Heart left ventricle (tissue), 16 donors: ENCODE measurements at regions not wholly inside any gene's neighbourhood (a gene's known extent, or its start where the extent isn't known, plus 50 kb on each side); places are given as distances from the start of the nearest gene placed in this dataset.

Experiments used
- ATAC-seq, 4 donors: fragments of 200-7000 bp; cut with Tn5 transposase; one replicate each; pipeline ENCODE4 v1.9.1; 2020 to 2022; ENCODE audit warnings: moderate library complexity in 4 of 4, mild to moderate bottlenecking in 3 of 4, moderate number of reproducible peaks in 1 of 4
- DNase-seq, 5 donors: peaks; one replicate each; pipeline ENCODE4 v3.0.0-alpha.2; 2020
- H3K27ac ChIP-seq, 12 donors: fragments of 200-600 bp; sonication (generic) in 4 of 12; one replicate each; pipeline versions ENCODE4 v1.5.0 to v1.8.0; 2016 to 2022; ENCODE audit warnings: mild to moderate bottlenecking in 2 of 12
- H3K27me3 ChIP-seq, 9 donors: fragments of 200-600 bp; sonication (generic) in 2 of 9; one replicate each; pipeline versions ENCODE4 v1.5.1 to v1.8.0; 2016 to 2022; ENCODE audit warnings: mild to moderate bottlenecking in 3 of 9
- H3K36me3 ChIP-seq, 9 donors: fragments of 200-600 bp; sonication (generic) in 2 of 9; one replicate each; pipeline versions ENCODE4 v1.5.0 to v1.8.0; 2018 to 2022; ENCODE audit warnings: mild to moderate bottlenecking in 2 of 9
- H3K4me1 ChIP-seq, 12 donors: fragments of 200-600 bp; sonication (generic) in 4 of 12; one replicate each; pipeline versions ENCODE4 v1.5.0 to v1.8.0; 2016 to 2022; ENCODE audit warnings: mild to moderate bottlenecking in 3 of 12
- H3K4me3 ChIP-seq, 12 donors: fragments of 200-600 bp; sonication (generic) in 4 of 12; one replicate each; pipeline versions ENCODE4 v1.5.0 to v1.8.0; 2017 to 2022; ENCODE audit warnings: mild to moderate bottlenecking in 9 of 12, moderate library complexity in 4 of 12
- H3K9me3 ChIP-seq, 12 donors: fragments of 200-600 bp; sonication (generic) in 4 of 12; one replicate each; pipeline versions ENCODE4 v1.5.0 to v1.8.0; 2016 to 2022; ENCODE audit warnings: mild to moderate bottlenecking in 1 of 12
- POLR2A ChIP-seq, 2 donors: fragments of 450-650 bp; IDR thresholded peaks; one replicate each; pipeline ENCODE4 v1.6.1; 2017; ENCODE audit warnings: antibody characterized with exemption in 2 of 2, mild to moderate bottlenecking in 2 of 2, moderate library complexity in 2 of 2
- WGBS, 4 donors: extraction: QIAGEN DNeasy Blood & Tissue Kit in 2 of 4; methylation state at CpG; one replicate each; pipeline versions ENCODE4 v1.1.5 to v1.1.7; 2013 to 2018; 5-methylcytosine and 5-hydroxymethylcytosine counted together
- intact Hi-C, 10 donors: fragments of 100-400 bp; cut with DNase I; formaldehyde crosslinking; loops; one replicate each; pipeline versions ENCODE4 v1.11.1 to v1.14.2; 2022
- TF ChIP-seq, protein P1 (sequence below), 12 donors: fragments of 200-600 bp; sonication (generic) in 4 of 12; IDR thresholded peaks; one replicate each; pipeline versions ENCODE4 v1.5.0 to v1.8.0; 2018 to 2022; ENCODE audit warnings: antibody characterized with exemption in 12 of 12, mild to moderate bottlenecking in 5 of 12
- donor health status: ischemic (EF 13 %, LVEDD 7.1; RV severe dilation, severe dysfunction).
- donor health status: healthy with polysubstance abuse.
- donor health status: DM: no; HTN: yes; CAD: no.
- donor health status: DM: no; HTN: no; CAD: no.
- donor health status: ischemic (EF 25% LVEDD 6.9; RV normal size, moderate dysfunction).
- donor health status: ischemic (EF 25% LVEDD 5.7; RV mildly dilated, moderate dysfunction).
- donor health status: healthy.
- donor health status: DM: yes; HTN: yes; CAD: no.
- donor health status: ischemic (EF 35%, LVEDD 5.7; RV mildly dilated, moderate dysfunction).
- donor health status: nonischemic (EF 11% LVEDD 7.7; RV severe dilation, severe dysfunction).
- donor health status: DM: yes; HTN: yes; CAD: no.
- donor health status: PGD.
- donor health status: ischemic (EF 29% LVEDD 5.4; RV normal size, mild dysfunction).
- donor health status: nonischemic (EF 23%, LVEDD 6.1; RV moderate dilation, normal function).

DNA sequence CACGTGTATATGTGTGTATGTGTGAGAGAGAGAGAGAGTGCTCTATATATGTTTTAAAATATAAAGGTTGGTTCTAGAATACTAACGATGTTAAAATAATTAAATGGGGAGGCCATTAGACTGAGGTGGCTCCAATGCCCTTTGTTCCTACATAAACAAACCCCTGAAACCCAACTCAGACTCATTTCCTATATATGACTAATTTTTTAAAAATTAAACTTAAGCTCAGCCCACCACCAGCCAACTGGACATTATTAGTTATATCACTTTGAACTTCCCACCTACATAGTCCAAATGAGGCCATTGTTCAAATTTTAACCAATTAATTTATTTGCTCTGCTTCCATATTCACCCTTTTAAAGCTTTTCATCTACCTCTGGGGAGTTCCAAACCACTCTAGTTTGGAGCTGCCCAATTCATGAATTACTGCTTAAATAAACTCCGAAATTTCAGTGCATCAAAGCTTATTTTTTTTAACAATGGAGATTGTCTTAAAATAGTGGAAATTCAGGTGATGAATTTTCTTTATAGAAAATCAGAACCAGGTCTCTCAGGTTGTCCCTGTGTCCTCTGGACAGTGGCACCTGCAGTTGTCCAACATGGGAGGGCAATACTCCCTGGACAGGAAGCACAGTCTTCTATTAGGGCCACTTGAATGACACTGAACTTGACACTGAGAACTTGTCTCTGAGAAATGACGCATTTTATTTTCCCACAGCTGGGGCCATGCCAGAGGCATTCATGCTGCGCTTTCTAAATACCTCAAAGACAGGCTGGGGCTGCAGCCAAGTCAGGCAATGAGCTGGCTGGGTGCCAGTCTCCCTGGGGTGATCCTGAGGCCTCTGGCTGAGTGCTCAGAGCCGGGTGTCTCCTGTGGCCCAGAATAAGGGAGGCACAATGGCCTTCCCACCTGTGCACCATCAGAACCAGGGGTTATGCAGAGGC, 109.5 kb upstream of the TMEM72 start:
- peaks cover 0 to 43% (median 21%) of the 10 kb centered on the region in 12 donors for H3K4me1 ChIP-seq
- ATAC-seq (peak; percentile 90 to 95 (median 93)), DNase-seq (peak; percentile 90 to 95 (median 94))
- no peak overlapping the region for H3K4me3 ChIP-seq
- no peaks in the 10 kb centered on the region for H3K27me3 ChIP-seq
- peak overlapping the region in 7 of 12 donors; percentile 12 to 68 (median 45) for H3K27ac ChIP-seq
- no peaks in the 10 kb centered on the region for H3K36me3 ChIP-seq
- TF ChIP-seq, protein P1, sequence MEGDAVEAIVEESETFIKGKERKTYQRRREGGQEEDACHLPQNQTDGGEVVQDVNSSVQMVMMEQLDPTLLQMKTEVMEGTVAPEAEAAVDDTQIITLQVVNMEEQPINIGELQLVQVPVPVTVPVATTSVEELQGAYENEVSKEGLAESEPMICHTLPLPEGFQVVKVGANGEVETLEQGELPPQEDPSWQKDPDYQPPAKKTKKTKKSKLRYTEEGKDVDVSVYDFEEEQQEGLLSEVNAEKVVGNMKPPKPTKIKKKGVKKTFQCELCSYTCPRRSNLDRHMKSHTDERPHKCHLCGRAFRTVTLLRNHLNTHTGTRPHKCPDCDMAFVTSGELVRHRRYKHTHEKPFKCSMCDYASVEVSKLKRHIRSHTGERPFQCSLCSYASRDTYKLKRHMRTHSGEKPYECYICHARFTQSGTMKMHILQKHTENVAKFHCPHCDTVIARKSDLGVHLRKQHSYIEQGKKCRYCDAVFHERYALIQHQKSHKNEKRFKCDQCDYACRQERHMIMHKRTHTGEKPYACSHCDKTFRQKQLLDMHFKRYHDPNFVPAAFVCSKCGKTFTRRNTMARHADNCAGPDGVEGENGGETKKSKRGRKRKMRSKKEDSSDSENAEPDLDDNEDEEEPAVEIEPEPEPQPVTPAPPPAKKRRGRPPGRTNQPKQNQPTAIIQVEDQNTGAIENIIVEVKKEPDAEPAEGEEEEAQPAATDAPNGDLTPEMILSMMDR (IDR thresholded peaks at IDR 0.05): no peak
- TF ChIP-seq POLR2A (IDR thresholded peaks at IDR 0.05): no peak
- peaks cover 0 to 4% (median 0%) of the 10 kb centered on the region in 12 donors for H3K9me3 ChIP-seq
- WGBS, 4 donors: 50 to 56% (median 52%) methylated on average over 5 to 6 of the region's 6 CpGs
- intact Hi-C loops: loop anchor here in 1 of 10 donors (5.0 kb wide), 1 partner anchor 644 kb away; no protein-coding TSS in a partner anchor

DNA sequence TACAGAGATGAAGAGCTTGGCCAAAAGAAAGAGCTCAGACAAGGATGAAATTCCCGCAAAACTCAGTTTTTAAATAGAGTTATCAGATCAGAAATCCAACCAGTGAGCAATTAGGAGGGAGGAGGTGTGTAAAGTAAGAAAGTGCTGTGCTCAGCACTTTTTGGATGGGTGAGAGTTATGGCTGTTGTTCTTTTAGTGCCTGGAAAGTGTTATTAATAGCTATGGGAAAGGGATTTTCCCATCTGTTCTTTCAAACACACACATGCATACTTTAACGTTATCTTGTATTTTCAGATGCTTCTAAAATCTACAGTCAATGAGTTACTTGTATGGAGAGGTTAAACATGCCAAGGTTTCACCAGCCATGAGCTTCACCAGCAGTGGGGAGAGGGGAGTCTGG, 107.3 kb upstream of the TMEM72 start:
- ATAC-seq (no peak), DNase-seq (no peak)
- WGBS, 4 donors: 42 to 52% (median 47%) methylated on average over 2 of the region's 2 CpGs
- no peak overlapping the region for H3K4me3 ChIP-seq
- H3K27me3 ChIP-seq: no peaks in the 10 kb centered on the region
- peaks cover 0 to 59% (median 27%) of the 10 kb centered on the region in 12 donors for H3K4me1 ChIP-seq
- peaks cover 0 to 4% (median 0%) of the 10 kb centered on the region in 12 donors for H3K9me3 ChIP-seq
- no peak for TF ChIP-seq POLR2A (IDR thresholded peaks at IDR 0.05)
- TF ChIP-seq, protein P1 (IDR thresholded peaks at IDR 0.05): no peak
- no peaks in the 10 kb centered on the region for H3K36me3 ChIP-seq
- H3K27ac ChIP-seq: no peak overlapping the region
- intact Hi-C loops: loop anchor here in 1 of 10 donors (5.0 kb wide), 1 partner anchor 647 kb away; no protein-coding TSS in a partner anchor

DNA sequence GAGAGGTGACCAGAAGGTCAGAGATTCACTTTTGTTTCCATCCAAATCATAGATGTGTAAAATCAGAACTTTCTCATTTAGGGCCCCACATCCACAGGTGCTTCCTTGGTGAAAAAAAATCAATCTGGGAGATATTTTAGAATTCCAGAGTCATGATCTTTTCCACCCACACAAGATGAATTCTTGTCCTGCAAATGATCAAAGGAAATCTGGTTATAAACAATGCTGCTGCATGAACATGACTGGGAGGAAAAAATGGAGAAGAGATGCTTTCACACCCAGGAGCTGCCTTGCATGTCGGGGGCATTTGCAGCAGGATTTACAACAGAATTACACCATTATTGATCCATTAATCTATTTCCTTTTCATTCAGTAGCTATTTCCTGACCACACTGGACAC, 106.5 kb upstream of the TMEM72 start:
- H3K36me3 ChIP-seq: no peaks in the 10 kb centered on the region
- TF ChIP-seq, protein P1 (IDR thresholded peaks at IDR 0.05): no peak
- TF ChIP-seq POLR2A (IDR thresholded peaks at IDR 0.05): no peak
- H3K4me3 ChIP-seq: no peak overlapping the region
- DNase-seq: no peak
- H3K27me3 ChIP-seq: no peaks in the 10 kb centered on the region
- peaks cover 0 to 4% (median 0%) of the 10 kb centered on the region in 12 donors for H3K9me3 ChIP-seq
- H3K27ac ChIP-seq: no peak overlapping the region
- 74 to 82% (median 77%) methylated on average over 1 of the region's 1 CpG for WGBS, 4 donors
- H3K4me1 ChIP-seq: peaks cover 0 to 59% (median 27%) of the 10 kb centered on the region in 12 donors
- no peak for ATAC-seq
- intact Hi-C loops: loop anchor here in 3 of 10 donors (5.0 kb wide), 3 partner anchors 122 to 1117 kb away; no protein-coding TSS in a partner anchor
